Aorta (tissue), 5 donors: ENCODE measurements at regions not wholly inside any gene's neighbourhood (a gene's known extent, or its start where the extent isn't known, plus 50 kb on each side); places are given as distances from the start of the nearest gene placed in this dataset.

Experiments used
- ATAC-seq: fragments of 200-7000 bp; cut with Tn5 transposase; one replicate; pipeline ENCODE4 v1.9.1; 2022; ENCODE audit warnings: moderate library complexity; ENCODE audit not compliant: low FRiP score
- DNase-seq, 2 donors: peaks; one replicate each; pipeline ENCODE4 v3.0.0-alpha.2; 2020
- H3K27ac ChIP-seq, 2 donors: one replicate each; pipeline ENCODE4 v1.5.1; 2013; ENCODE audit warnings: low read length in 2 of 2, mild to moderate bottlenecking in 2 of 2, moderate library complexity in 2 of 2, control low read depth in 1 of 2, inconsistent platforms in 1 of 2, low read depth in 1 of 2
- H3K27me3 ChIP-seq, 2 donors: one replicate each; pipeline ENCODE4 v1.6.1; 2013; ENCODE audit warnings: control low read depth in 1 of 2, low read length in 1 of 2, mild to moderate bottlenecking in 1 of 2, moderate library complexity in 1 of 2; ENCODE audit not compliant: insufficient read depth in 2 of 2, control insufficient read depth in 1 of 2
- H3K36me3 ChIP-seq, 2 donors: one replicate each; pipeline ENCODE4 v1.6.1; 2013; ENCODE audit warnings: control low read depth in 1 of 2, low read length in 1 of 2, mild to moderate bottlenecking in 1 of 2; ENCODE audit not compliant: insufficient read depth in 2 of 2, control insufficient read depth in 1 of 2
- H3K4me1 ChIP-seq, 2 donors: one replicate each; pipeline ENCODE4 v1.6.1; 2013; ENCODE audit warnings: low read length in 2 of 2, control low read depth in 1 of 2, mild to moderate bottlenecking in 1 of 2, moderate library complexity in 1 of 2; ENCODE audit not compliant: insufficient read depth in 2 of 2, control insufficient read depth in 1 of 2
- H3K4me3 ChIP-seq, 2 donors: one replicate each; pipeline ENCODE4 v1.5.1; 2013; ENCODE audit warnings: low read length in 2 of 2, control low read depth in 1 of 2, mild to moderate bottlenecking in 1 of 2
- H3K9me3 ChIP-seq: one replicate; pipeline ENCODE4 v1.6.1; 2013; ENCODE audit warnings: mild to moderate bottlenecking, low read length; ENCODE audit not compliant: control insufficient read depth
- WGBS, 2 donors: extraction: QIAGEN DNeasy Blood & Tissue Kit; methylation state at CpG; one replicate each; pipeline ENCODE4 v1.1.7; 2013; 5-methylcytosine and 5-hydroxymethylcytosine counted together
- intact Hi-C, 2 donors: fragments of 100-400 bp; cut with DNase I; formaldehyde crosslinking; loops; one replicate each; pipeline versions ENCODE4 v1.14.2 to v1.15.0; 2022
- donor health status: healthy with polysubstance abuse.
- donor health status: Bipolar disorder and iron deficiency.
- donor health status: DM: no; HTN: no; CAD: no.
- donor health status: DM: no; HTN: no; CAD: no.
- donor health status: DM: yes; HTN: yes; CAD: no.

DNA sequence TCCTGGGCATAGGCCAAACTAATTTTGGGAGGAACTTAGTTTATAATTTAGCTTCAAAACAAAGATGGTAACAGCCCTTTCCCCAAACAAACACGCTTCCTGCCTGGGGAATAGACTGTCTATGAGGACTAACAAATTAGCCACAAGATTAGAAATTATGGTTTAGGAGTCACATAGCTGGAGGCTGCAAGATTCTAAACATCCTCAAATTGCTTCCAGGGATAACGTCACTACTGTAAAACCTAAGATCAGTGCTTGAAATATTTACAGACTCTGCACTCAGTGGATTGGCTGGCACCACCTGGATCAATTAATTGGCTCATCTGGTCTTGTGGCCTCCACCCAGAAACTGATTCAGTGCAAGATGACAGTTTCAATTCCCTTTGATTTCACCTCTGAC is 118.0 kb upstream of the TACR1 start:
- no peaks in the 10 kb centered on the region for H3K9me3 ChIP-seq
- H3K4me3 ChIP-seq, result no peak overlapping the region
- ATAC-seq (no peak), DNase-seq (no peak)
- 65 to 80% methylated on average over 2 of the region's 2 CpGs for WGBS, 2 donors
- no peak overlapping the region for H3K27ac ChIP-seq
- H3K27me3 ChIP-seq, result no peaks in the 10 kb centered on the region
- no peaks in the 10 kb centered on the region for H3K4me1 ChIP-seq
- H3K36me3 ChIP-seq, result no peaks in the 10 kb centered on the region
- intact Hi-C loops, result no loop called here

DNA sequence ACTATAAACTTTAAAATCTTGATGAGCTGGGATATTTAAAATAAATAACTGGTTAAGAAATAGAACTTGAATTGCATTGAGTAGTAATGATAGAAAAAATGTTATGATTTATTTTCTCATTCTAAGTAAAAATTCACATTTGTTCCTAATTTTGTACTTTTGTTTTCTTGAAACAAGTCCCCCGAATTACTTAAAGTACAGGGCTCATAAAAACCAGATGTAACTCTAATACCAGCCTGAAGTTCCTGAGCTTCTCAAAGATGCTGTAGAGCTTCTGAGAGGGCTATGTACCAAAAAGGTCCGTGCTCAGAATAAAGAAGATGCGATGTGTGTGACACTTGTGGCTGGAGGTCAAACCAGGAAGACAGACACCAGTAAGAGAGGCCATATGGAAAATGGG is 116.1 kb upstream of the TACR1 start:
- Histone ChIP-seq H3K36me3 (no peaks in the 10 kb centered on the region), H3K27me3 (no peaks in the 10 kb centered on the region), H3K9me3 (peaks cover 3% of the 10 kb centered on the region), H3K4me1 (no peaks in the 10 kb centered on the region), H3K27ac (no peak overlapping the region), H3K4me3 (no peak overlapping the region)
- intact Hi-C loops, result no loop called here
- no peak for ATAC-seq
- no peak for DNase-seq
- 60 to 82% methylated on average over 3 of the region's 3 CpGs for WGBS, 2 donors

DNA sequence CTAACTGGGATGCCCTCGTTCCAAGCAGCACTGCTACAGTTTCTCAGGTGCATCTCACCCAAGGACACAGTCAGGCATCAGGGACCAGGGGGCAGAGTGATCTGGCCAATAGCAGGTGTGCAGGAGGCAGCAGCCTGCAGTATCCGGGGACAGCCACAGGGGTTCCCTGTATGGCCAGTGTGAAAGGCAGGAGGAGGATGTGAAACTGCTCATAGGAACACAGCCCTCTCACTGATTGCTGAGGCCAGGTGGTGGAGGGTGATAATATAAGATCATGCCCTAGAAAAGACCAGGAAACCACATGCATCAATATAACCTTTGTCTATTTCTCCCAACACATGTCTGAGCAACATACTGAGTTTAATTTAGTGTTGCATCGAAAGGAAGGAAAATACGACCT is 112.7 kb upstream of the TACR1 start:
- no peak overlapping the region for H3K27ac ChIP-seq
- 60 to 62% methylated on average over 4 of the region's 4 CpGs for WGBS, 2 donors
- no peak overlapping the region for H3K4me3 ChIP-seq
- peaks cover 3% of the 10 kb centered on the region for H3K9me3 ChIP-seq
- DNase-seq (no peak), ATAC-seq (no peak)
- H3K27me3 ChIP-seq, result no peaks in the 10 kb centered on the region
- H3K36me3 ChIP-seq, result no peaks in the 10 kb centered on the region
- intact Hi-C loops, result no loop called here
- no peaks in the 10 kb centered on the region for H3K4me1 ChIP-seq

DNA sequence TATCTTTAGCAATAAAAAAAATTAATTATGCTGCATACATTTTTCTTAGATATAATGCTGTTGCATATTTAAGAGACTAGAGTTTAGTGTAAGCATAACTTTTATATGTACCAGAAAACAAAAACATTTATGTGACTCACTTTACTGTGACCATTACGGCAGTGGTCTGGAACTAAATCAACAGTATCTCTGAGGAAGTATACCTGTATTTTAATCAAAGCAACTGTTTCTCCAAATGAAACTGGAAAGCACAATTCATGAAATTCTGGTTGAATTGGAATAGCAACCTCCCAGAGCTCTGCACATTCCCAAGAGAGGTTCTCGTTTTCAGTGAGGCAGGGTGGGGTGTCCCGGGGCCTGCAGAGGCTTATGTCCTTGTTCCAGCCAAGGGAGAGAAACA is 112.2 kb upstream of the TACR1 start:
- H3K36me3 ChIP-seq, result no peaks in the 10 kb centered on the region
- peaks cover 3% of the 10 kb centered on the region for H3K9me3 ChIP-seq
- H3K4me3 ChIP-seq, result no peak overlapping the region
- 59 to 66% methylated on average over 3 of the region's 3 CpGs for WGBS, 2 donors
- H3K27me3 ChIP-seq, result no peaks in the 10 kb centered on the region
- H3K4me1 ChIP-seq, result no peaks in the 10 kb centered on the region
- no peak overlapping the region for H3K27ac ChIP-seq
- DNase-seq, result no peak
- ATAC-seq, result no peak
- intact Hi-C loops, result no loop called here

DNA sequence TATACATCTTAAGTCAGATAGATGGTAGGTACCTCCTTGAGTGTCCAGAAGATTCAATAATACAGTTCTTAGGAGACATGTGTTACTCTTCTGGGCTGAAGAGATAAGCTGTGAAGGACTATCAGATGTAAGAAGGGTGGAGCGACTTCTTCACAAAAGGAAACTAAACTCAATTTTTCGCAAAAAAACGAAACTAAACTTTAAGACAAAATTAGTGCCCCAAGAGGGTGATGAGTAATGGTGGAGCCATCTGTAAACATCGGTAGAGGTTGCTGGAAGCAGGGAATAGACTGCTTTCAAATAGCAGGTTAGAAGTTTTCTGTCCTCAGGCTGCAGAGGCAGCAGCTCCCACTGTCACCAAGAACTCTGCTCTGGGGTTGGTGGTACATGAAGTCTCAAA is 111.6 kb upstream of the TACR1 start:
- Histone ChIP-seq H3K27me3 (no peaks in the 10 kb centered on the region), H3K9me3 (peaks cover 3% of the 10 kb centered on the region), H3K36me3 (no peaks in the 10 kb centered on the region), H3K4me3 (no peak overlapping the region), H3K27ac (no peak overlapping the region), H3K4me1 (no peaks in the 10 kb centered on the region)
- intact Hi-C loops, result no loop called here
- no peak for DNase-seq
- 79 to 83% methylated on average over 4 of the region's 4 CpGs for WGBS, 2 donors
- ATAC-seq, result no peak

DNA sequence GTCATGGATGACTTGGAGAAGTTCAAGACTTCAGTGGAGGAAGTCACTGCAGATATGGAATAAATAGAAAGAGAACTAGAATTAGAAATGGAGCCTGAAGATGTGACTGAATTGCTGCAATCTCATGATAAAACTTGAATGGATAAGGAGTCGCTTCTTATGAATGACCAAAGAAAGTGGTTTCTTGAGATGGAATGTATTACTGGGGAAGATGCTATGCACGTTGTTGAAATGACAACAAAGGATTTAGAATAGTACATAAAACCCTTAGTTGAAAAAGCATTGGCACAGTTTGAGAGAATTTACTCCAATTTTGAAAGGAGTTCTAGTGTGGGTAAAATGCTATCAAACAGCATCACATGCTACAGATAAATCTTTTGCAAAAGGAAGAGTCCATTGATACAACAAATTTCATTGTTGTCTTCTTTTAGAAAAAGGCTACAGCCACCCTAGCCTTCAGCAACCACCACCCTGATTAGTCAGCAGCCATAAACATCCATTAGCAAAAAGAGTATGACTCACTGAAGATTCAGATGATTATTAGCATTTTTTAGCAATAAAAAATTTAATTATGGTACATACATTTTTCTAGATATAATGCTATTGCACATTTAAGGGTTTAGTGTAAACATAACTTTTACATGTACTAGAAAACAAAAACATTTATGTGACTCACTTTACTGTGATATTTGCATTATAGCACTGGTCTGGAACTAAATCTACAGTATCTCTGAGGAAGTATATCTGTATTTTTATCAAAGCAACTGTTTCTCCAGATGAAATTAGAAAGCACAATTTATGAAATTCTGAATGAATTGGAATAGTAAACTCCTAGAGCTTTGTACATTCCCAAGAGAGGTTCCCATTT is 110.5 kb upstream of the TACR1 start:
- H3K36me3 ChIP-seq, result no peaks in the 10 kb centered on the region
- no peak overlapping the region for H3K4me3 ChIP-seq
- 77 to 90% methylated on average over 2 of the region's 2 CpGs for WGBS, 2 donors
- ATAC-seq (no peak), DNase-seq (no peak)
- H3K4me1 ChIP-seq, result no peaks in the 10 kb centered on the region
- peaks cover 3% of the 10 kb centered on the region for H3K9me3 ChIP-seq
- no peaks in the 10 kb centered on the region for H3K27me3 ChIP-seq
- no peak overlapping the region for H3K27ac ChIP-seq
- intact Hi-C loops, result no loop called here

DNA sequence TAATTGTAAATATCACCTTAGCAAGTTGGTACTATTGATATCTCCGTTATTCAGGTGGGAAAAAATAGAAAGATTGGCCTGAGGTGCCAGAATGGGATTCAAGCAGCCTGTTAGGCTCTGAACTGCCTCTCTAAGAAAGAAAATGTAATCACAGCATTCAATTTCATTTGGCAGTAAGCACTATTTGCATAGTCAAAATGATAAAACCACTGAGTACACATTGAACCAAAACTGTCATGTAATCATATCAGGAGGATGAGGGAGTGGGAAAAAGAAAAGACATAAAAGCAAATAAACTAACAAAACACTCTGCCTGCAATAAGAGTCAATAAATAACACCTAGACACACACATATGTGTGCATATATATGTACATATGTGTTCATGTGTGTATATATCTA is 103.9 kb upstream of the TACR1 start:
- intact Hi-C loops, result no loop called here
- ATAC-seq (no peak), DNase-seq (no peak)
- Histone ChIP-seq H3K27me3 (no peaks in the 10 kb centered on the region), H3K9me3 (peaks cover 2% of the 10 kb centered on the region), H3K36me3 (no peaks in the 10 kb centered on the region), H3K4me1 (no peaks in the 10 kb centered on the region), H3K27ac (no peak overlapping the region), H3K4me3 (no peak overlapping the region)
- WGBS, 2 donors, result 66 to 69% methylated on average over 1 of the region's 1 CpG

DNA sequence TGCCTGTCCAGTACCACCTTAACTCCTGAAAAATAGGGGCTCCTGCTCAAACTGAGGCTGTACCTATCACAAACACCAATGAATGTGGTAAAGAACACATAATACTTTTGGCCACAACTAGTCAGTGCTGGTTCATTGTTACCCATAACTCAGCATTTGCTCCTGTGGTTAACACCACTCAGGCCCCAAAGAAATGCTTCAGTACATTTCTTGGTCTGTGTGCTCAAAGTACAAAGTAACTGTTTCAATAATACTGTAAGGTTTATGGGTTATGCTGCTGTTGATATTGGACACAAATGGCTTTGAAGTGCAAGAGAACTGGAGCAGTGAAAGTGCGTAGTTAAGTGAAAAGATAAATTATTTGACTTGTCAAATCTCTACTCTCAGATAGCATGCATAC is 95.0 kb upstream of the TACR1 start:
- no peak for DNase-seq
- intact Hi-C loops, result no loop called here
- no peaks in the 10 kb centered on the region for H3K27me3 ChIP-seq

DNA sequence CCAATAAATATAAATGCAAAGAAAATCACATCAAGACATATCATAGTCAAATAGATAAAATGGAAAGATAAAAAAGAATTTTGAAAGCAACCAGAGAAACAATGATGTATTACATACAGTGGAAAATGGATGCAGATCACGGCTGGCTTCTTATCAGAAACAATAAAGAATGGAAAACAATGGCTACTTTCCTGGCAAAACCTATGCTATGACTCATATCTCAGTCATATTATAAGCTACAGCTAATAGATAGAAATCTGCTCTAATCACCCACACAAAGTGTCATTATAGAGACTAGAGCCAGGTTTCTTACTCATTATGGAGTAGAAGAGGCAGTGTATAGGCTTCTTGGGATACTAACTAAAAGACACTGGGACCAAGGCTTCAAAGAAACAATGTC is 93.5 kb upstream of the TACR1 start:
- intact Hi-C loops, result no loop called here
- ATAC-seq (no peak), DNase-seq (no peak)
- H3K9me3 ChIP-seq, result no peaks in the 10 kb centered on the region
- H3K36me3 ChIP-seq, result no peaks in the 10 kb centered on the region
- H3K27ac ChIP-seq, result no peak overlapping the region
- no peaks in the 10 kb centered on the region for H3K27me3 ChIP-seq
- H3K4me3 ChIP-seq, result no peak overlapping the region
- no peaks in the 10 kb centered on the region for H3K4me1 ChIP-seq
- WGBS, 2 donors, result 19 to 27% methylated on average over 1 of the region's 1 CpG

More for the DNA sequence above, 95.0 kb upstream of the TACR1 start:
- Histone ChIP-seq H3K36me3 (no peaks in the 10 kb centered on the region), H3K4me3 (no peak overlapping the region), H3K27ac (no peak overlapping the region), H3K9me3 (no peaks in the 10 kb centered on the region), H3K4me1 (no peaks in the 10 kb centered on the region)
- ATAC-seq, result no peak
- WGBS, 2 donors, result 24 to 36% methylated on average over 1 of the region's 1 CpG
